Heart left ventricle (tissue), 13 donors: ENCODE measurements at regions not wholly inside any gene's neighbourhood (a gene's known extent, or its start where the extent isn't known, plus 50 kb on each side); places are given as distances from the start of the nearest gene placed in this dataset.

Experiments used
- POLR2A ChIP-seq, 2 donors: fragments of 450-650 bp; IDR thresholded peaks; one replicate each; pipeline ENCODE4 v1.6.1; 2017; ENCODE audit warnings: antibody characterized with exemption in 2 of 2, mild to moderate bottlenecking in 2 of 2, moderate library complexity in 2 of 2
- TF ChIP-seq, protein P1 (sequence below), 12 donors: fragments of 200-600 bp; sonication (generic) in 4 of 12; IDR thresholded peaks; one replicate each; pipeline versions ENCODE4 v1.5.0 to v1.8.0; 2018 to 2022; ENCODE audit warnings: antibody characterized with exemption in 12 of 12, mild to moderate bottlenecking in 5 of 12
- donor health status: ischemic (EF 13 %, LVEDD 7.1; RV severe dilation, severe dysfunction).
- donor health status: DM: no; HTN: yes; CAD: no.
- donor health status: DM: no; HTN: no; CAD: no.
- donor health status: ischemic (EF 25% LVEDD 6.9; RV normal size, moderate dysfunction).
- donor health status: ischemic (EF 25% LVEDD 5.7; RV mildly dilated, moderate dysfunction).
- donor health status: ischemic (EF 35%, LVEDD 5.7; RV mildly dilated, moderate dysfunction).
- donor health status: nonischemic (EF 11% LVEDD 7.7; RV severe dilation, severe dysfunction).
- donor health status: DM: yes; HTN: yes; CAD: no.
- donor health status: PGD.
- donor health status: ischemic (EF 29% LVEDD 5.4; RV normal size, mild dysfunction).
- donor health status: nonischemic (EF 23%, LVEDD 6.1; RV moderate dilation, normal function).

DNA sequence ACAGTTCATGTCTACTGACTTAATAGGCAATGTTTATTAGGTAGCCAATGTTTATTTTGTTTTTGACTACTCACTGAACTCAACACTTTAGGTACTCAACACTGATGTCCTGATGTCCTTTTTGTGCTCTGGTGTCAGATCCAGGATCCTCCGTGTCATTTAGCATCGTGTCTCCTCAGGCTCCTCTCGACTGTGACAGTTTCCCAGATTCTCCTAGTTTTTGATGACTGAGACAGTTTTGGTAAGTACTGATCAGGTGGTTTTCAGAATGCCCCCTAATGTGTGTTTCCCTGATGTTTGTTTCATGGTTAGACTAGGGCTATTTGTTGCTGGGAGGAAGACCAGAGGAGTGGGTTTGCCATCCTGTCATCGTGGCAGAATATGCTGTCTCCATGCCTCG lies 719.7 kb upstream of the SOX11 start:
- TF ChIP-seq, protein P1, sequence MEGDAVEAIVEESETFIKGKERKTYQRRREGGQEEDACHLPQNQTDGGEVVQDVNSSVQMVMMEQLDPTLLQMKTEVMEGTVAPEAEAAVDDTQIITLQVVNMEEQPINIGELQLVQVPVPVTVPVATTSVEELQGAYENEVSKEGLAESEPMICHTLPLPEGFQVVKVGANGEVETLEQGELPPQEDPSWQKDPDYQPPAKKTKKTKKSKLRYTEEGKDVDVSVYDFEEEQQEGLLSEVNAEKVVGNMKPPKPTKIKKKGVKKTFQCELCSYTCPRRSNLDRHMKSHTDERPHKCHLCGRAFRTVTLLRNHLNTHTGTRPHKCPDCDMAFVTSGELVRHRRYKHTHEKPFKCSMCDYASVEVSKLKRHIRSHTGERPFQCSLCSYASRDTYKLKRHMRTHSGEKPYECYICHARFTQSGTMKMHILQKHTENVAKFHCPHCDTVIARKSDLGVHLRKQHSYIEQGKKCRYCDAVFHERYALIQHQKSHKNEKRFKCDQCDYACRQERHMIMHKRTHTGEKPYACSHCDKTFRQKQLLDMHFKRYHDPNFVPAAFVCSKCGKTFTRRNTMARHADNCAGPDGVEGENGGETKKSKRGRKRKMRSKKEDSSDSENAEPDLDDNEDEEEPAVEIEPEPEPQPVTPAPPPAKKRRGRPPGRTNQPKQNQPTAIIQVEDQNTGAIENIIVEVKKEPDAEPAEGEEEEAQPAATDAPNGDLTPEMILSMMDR (IDR thresholded peaks at IDR 0.05), result no peak
- no peak for TF ChIP-seq POLR2A (IDR thresholded peaks at IDR 0.05)
